Tibial nerve (tissue), 4 donors: ENCODE measurements at regions not wholly inside any gene's neighbourhood (a gene's known extent, or its start where the extent isn't known, plus 50 kb on each side); places are given as distances from the start of the nearest gene placed in this dataset.

ENCODE experiments used
- EP300 ChIP-seq, 2 donors: sonication (generic); formaldehyde crosslinking; IDR thresholded peaks; one replicate each; pipeline ENCODE4 v1.6.1; 2017; ENCODE audit warnings: antibody characterized with exemption in 2 of 2, mild to moderate bottlenecking in 1 of 2
- POLR2A ChIP-seq, 2 donors: fragments of 450-650 bp; IDR thresholded peaks; one replicate each; pipeline ENCODE4 v1.6.1; 2017; ENCODE audit warnings: antibody characterized with exemption in 2 of 2, mild to moderate bottlenecking in 2 of 2, moderate library complexity in 2 of 2
- TF ChIP-seq, protein P1 (sequence below), 5 experiments: fragments of 200-600 bp in 3 of 5; fragments of 450-650 bp in 2 of 5; sonication (generic) in 3 of 5; IDR thresholded peaks; one replicate each; pipeline ENCODE4 v1.5.1; 2016 to 2019; ENCODE audit warnings: antibody characterized with exemption in 5 of 5, mild to moderate bottlenecking in 3 of 5, moderate library complexity in 2 of 5

GRCh38 chr16:21338537-21339268 lies 60.6 kb upstream of the CRYM start:
- no peak for TF ChIP-seq POLR2A (IDR thresholded peaks at IDR 0.05)
- TF ChIP-seq, protein P1, sequence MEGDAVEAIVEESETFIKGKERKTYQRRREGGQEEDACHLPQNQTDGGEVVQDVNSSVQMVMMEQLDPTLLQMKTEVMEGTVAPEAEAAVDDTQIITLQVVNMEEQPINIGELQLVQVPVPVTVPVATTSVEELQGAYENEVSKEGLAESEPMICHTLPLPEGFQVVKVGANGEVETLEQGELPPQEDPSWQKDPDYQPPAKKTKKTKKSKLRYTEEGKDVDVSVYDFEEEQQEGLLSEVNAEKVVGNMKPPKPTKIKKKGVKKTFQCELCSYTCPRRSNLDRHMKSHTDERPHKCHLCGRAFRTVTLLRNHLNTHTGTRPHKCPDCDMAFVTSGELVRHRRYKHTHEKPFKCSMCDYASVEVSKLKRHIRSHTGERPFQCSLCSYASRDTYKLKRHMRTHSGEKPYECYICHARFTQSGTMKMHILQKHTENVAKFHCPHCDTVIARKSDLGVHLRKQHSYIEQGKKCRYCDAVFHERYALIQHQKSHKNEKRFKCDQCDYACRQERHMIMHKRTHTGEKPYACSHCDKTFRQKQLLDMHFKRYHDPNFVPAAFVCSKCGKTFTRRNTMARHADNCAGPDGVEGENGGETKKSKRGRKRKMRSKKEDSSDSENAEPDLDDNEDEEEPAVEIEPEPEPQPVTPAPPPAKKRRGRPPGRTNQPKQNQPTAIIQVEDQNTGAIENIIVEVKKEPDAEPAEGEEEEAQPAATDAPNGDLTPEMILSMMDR (IDR thresholded peaks at IDR 0.05): no peak
- no peak for TF ChIP-seq EP300 (IDR thresholded peaks at IDR 0.05)
